Astrocyte (in vitro differentiated cells and primary cell): ENCODE measurements at regions not wholly inside any gene's neighbourhood (a gene's known extent, or its start where the extent isn't known, plus 50 kb on each side); places are given as distances from the start of the nearest gene placed in this dataset.

ENCODE experiments used
- EZH2 ChIP-seq: IDR thresholded peaks from 2 replicates; pipeline ENCODE4 v1.6.1; 2012; ENCODE audit warnings: mild to moderate bottlenecking, low read length, inconsistent platforms; ENCODE audit not compliant: insufficient read depth
- TF ChIP-seq, protein P1 (sequence below): IDR thresholded peaks from 2 replicates; pipeline ENCODE4 v1.5.1; 2011; ENCODE audit warnings: low read depth, mild to moderate bottlenecking, inconsistent platforms, low read length, moderate library complexity; ENCODE audit not compliant: insufficient read depth

DNA sequence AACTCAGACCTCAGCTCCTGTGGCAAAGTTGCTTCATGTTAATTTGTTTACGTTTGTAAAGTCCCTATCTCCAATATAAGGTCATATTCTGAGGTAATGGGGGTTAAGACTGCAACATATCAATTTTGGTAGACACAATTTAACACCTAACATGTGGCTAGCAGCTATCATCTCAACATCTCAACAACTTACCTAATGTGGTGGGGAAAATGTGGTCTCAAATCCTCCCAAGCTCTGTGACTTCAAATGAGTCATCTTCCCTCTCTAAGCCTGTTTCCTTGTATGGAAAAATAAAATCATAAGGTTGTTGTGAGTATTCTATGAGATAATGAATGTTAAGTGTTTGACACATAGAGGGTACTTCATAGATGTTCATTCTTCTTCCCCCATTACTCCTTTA is 443.3 kb downstream of the CDK5RAP2 start:
- TF ChIP-seq, protein P1, sequence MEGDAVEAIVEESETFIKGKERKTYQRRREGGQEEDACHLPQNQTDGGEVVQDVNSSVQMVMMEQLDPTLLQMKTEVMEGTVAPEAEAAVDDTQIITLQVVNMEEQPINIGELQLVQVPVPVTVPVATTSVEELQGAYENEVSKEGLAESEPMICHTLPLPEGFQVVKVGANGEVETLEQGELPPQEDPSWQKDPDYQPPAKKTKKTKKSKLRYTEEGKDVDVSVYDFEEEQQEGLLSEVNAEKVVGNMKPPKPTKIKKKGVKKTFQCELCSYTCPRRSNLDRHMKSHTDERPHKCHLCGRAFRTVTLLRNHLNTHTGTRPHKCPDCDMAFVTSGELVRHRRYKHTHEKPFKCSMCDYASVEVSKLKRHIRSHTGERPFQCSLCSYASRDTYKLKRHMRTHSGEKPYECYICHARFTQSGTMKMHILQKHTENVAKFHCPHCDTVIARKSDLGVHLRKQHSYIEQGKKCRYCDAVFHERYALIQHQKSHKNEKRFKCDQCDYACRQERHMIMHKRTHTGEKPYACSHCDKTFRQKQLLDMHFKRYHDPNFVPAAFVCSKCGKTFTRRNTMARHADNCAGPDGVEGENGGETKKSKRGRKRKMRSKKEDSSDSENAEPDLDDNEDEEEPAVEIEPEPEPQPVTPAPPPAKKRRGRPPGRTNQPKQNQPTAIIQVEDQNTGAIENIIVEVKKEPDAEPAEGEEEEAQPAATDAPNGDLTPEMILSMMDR = no peak
- TF ChIP-seq EZH2 = no peak
